ENCODE measurements at regions not wholly inside any gene's neighbourhood (a gene's known extent, or its start where the extent isn't known, plus 50 kb on each side); places are given as distances from the start of the nearest gene placed in this dataset.

- TF ChIP-seq CTCF (IDR thresholded peaks at IDR 0.05) (no peak), POLR2A (IDR thresholded peaks at IDR 0.05) (no peak), POLR2AphosphoS5 (IDR thresholded peaks at IDR 0.05; ENCODE audit: insufficient read depth in 1 of 2, low read depth in 1 of 2) (no peak)
Observed at GRCh38 chr18:1578505-1578904, 673.8 kb downstream of the ADCYAP1 start.
